ENCODE measurements at regions not wholly inside any gene's neighbourhood (a gene's known extent, or its start where the extent isn't known, plus 50 kb on each side); places are given as distances from the start of the nearest gene placed in this dataset.

DNA sequence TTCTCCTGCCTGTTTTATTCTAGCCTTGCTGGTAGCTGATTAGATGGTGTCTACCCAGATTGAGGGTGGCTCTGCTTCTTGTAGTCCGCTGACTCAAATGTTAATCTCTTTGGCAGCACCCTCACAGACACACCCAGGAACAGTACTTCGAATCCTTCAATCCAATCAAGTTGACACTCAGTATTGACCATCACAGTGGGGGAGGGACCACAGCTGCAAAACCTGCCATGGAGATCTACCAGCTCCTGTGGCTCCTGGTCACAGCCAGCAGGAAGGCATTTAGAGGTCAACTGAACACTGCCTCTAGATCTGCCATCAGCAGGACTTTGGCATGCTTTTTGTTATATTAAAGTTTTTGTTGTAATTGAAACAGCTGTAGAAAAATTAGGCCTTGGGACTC lies 146.9 kb downstream of the RWDD3 start:
- DNase-seq (ENCODE audit: low read depth): no peak
- POLR2A ChIA-PET: no interaction called here
- no peak overlapping the region for H3K4me3 ChIP-seq (ENCODE audit: low read depth, low read length)
- CTCF ChIA-PET: no interaction called here
- no peaks in the 10 kb centered on the region for H3K36me3 ChIP-seq (ENCODE audit: control insufficient read depth, insufficient read depth, low read length)
- no peaks in the 10 kb centered on the region for H3K27me3 ChIP-seq (ENCODE audit: control insufficient read depth, insufficient read depth, low read length)
- TF ChIP-seq, protein P1, sequence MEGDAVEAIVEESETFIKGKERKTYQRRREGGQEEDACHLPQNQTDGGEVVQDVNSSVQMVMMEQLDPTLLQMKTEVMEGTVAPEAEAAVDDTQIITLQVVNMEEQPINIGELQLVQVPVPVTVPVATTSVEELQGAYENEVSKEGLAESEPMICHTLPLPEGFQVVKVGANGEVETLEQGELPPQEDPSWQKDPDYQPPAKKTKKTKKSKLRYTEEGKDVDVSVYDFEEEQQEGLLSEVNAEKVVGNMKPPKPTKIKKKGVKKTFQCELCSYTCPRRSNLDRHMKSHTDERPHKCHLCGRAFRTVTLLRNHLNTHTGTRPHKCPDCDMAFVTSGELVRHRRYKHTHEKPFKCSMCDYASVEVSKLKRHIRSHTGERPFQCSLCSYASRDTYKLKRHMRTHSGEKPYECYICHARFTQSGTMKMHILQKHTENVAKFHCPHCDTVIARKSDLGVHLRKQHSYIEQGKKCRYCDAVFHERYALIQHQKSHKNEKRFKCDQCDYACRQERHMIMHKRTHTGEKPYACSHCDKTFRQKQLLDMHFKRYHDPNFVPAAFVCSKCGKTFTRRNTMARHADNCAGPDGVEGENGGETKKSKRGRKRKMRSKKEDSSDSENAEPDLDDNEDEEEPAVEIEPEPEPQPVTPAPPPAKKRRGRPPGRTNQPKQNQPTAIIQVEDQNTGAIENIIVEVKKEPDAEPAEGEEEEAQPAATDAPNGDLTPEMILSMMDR (IDR thresholded peaks at IDR 0.05; ENCODE audit: insufficient read depth, low read depth, low read length): no peak

- Histone ChIP-seq H3K36me3 (ENCODE audit: control insufficient read depth, insufficient read depth, low read length) (no peaks in the 10 kb centered on the region), H3K4me3 (ENCODE audit: low read depth, low read length) (no peak overlapping the region), H3K27me3 (ENCODE audit: control insufficient read depth, insufficient read depth, low read length) (no peaks in the 10 kb centered on the region)
- CTCF ChIA-PET: no interaction called here
- TF ChIP-seq, protein P1 (IDR thresholded peaks at IDR 0.05; ENCODE audit: insufficient read depth, low read depth, low read length): no peak
- POLR2A ChIA-PET: no interaction called here
- DNase-seq (ENCODE audit: low read depth): no peak
Observed at GRCh38 chr1:95382000-95382786, 148.2 kb downstream of the RWDD3 start.

DNA sequence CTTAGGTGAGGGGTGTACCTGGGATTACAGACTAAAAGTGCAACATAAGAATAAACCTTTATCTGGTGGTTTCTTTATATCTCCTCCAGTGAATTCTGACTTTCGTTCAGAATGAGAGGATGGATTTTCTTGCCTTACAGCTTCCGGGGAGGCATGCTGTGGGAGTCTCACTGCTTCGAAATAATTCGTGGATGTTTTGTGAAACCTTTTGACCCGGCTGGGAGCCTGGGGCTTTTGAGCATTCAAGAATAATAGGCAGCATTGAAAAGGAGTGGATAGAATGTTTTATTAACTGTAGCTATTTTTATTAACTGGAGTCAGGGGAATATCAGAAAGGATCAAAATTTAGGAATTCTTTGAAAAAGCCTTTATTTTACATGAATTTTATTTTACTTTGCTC lies 149.1 kb downstream of the RWDD3 start:
- ChIA-PET CTCF (no interaction called here), POLR2A (no interaction called here)
- Histone ChIP-seq H3K4me3 (ENCODE audit: low read depth, low read length) (no peak overlapping the region), H3K36me3 (ENCODE audit: control insufficient read depth, insufficient read depth, low read length) (no peaks in the 10 kb centered on the region), H3K27me3 (ENCODE audit: control insufficient read depth, insufficient read depth, low read length) (no peaks in the 10 kb centered on the region)
- TF ChIP-seq, protein P1 (IDR thresholded peaks at IDR 0.05; ENCODE audit: insufficient read depth, low read depth, low read length): no peak
- DNase-seq (ENCODE audit: low read depth): no peak

GRCh38 chr1:95384567-95384966 lies 150.6 kb downstream of the RWDD3 start:
- no peaks in the 10 kb centered on the region for H3K27me3 ChIP-seq (ENCODE audit: control insufficient read depth, insufficient read depth, low read length)
- TF ChIP-seq, protein P1 (IDR thresholded peaks at IDR 0.05; ENCODE audit: insufficient read depth, low read depth, low read length): no peak
- ChIA-PET POLR2A (no interaction called here), CTCF (no interaction called here)
- H3K4me3 ChIP-seq (ENCODE audit: low read depth, low read length): no peak overlapping the region
- H3K36me3 ChIP-seq (ENCODE audit: control insufficient read depth, insufficient read depth, low read length): no peaks in the 10 kb centered on the region
- no peak for DNase-seq (ENCODE audit: low read depth)

GRCh38 chr1:95386371-95386770 lies 152.4 kb downstream of the RWDD3 start:
- Histone ChIP-seq H3K27me3 (ENCODE audit: control insufficient read depth, insufficient read depth, low read length) (no peaks in the 10 kb centered on the region), H3K4me3 (ENCODE audit: low read depth, low read length) (no peak overlapping the region), H3K36me3 (ENCODE audit: control insufficient read depth, insufficient read depth, low read length) (no peaks in the 10 kb centered on the region)
- DNase-seq (ENCODE audit: low read depth): no peak
- TF ChIP-seq, protein P1 (IDR thresholded peaks at IDR 0.05; ENCODE audit: insufficient read depth, low read depth, low read length): no peak
- ChIA-PET CTCF (no interaction called here), POLR2A (no interaction called here)

Measured in BJ (cell line).